AG09309 (cell line): ENCODE measurements at regions not wholly inside any gene's neighbourhood (a gene's known extent, or its start where the extent isn't known, plus 50 kb on each side); places are given as distances from the start of the nearest gene placed in this dataset.

Source experiments
- DNase-seq: peaks from one replicate; pipeline ENCODE4 v3.0.0-alpha.2; 2010; ENCODE audit warnings: low read depth
- H3K4me3 ChIP-seq: 2 replicates; pipeline ENCODE4 v1.5.1; 2011; ENCODE audit warnings: mild to moderate bottlenecking, low read depth, low read length, moderate library complexity; ENCODE audit not compliant: control insufficient read depth
- TF ChIP-seq, protein P1 (sequence below): IDR thresholded peaks from 2 replicates; pipeline ENCODE4 v1.5.1; 2011; ENCODE audit warnings: mild to moderate bottlenecking, low read depth, low read length, inconsistent platforms; ENCODE audit not compliant: insufficient read depth, control insufficient read depth; ENCODE audit errors: missing control alignments

DNA sequence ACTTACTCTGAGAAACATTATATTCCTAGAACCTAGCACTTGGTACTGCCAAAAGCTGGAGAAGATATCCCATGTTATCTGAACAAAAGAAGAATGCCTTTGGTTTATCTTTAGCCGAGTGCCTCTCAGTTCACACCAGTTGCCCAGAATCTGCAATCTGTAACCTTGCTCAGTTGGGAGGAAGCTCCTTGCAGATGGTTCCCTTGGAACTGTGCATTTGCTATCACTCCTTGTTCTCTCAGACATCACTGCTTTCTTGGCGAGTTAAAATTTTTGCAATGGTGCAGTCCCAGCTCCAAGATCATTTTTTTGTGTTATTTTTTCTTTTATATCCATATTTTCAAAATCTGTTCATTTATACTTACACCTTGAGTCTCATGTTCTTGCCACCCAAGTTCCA is 446.5 kb downstream of the KCNJ2 start:
- no peak for DNase-seq
- H3K4me3 ChIP-seq: no peak overlapping the region
- TF ChIP-seq, protein P1, sequence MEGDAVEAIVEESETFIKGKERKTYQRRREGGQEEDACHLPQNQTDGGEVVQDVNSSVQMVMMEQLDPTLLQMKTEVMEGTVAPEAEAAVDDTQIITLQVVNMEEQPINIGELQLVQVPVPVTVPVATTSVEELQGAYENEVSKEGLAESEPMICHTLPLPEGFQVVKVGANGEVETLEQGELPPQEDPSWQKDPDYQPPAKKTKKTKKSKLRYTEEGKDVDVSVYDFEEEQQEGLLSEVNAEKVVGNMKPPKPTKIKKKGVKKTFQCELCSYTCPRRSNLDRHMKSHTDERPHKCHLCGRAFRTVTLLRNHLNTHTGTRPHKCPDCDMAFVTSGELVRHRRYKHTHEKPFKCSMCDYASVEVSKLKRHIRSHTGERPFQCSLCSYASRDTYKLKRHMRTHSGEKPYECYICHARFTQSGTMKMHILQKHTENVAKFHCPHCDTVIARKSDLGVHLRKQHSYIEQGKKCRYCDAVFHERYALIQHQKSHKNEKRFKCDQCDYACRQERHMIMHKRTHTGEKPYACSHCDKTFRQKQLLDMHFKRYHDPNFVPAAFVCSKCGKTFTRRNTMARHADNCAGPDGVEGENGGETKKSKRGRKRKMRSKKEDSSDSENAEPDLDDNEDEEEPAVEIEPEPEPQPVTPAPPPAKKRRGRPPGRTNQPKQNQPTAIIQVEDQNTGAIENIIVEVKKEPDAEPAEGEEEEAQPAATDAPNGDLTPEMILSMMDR: no peak

DNA sequence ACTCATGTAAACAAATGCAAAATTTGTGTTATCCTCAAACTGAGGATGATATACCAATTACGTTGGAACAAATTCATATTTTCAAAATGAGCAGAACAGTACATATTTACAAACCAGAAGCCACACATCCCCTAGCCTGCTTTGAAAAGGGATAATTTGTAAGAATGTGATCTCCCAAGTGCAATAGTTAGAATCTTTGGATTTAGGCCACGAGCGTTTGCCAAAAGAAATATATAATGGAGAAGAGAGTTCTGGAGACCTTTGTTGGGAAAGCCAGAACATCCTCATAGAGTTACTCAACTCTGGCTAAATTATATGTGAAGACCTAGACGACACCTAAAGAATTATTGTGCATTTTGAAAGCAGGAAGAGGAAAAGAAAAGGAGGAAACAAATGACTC is 449.3 kb downstream of the KCNJ2 start:
- TF ChIP-seq, protein P1: no peak
- DNase-seq: no peak

DNA sequence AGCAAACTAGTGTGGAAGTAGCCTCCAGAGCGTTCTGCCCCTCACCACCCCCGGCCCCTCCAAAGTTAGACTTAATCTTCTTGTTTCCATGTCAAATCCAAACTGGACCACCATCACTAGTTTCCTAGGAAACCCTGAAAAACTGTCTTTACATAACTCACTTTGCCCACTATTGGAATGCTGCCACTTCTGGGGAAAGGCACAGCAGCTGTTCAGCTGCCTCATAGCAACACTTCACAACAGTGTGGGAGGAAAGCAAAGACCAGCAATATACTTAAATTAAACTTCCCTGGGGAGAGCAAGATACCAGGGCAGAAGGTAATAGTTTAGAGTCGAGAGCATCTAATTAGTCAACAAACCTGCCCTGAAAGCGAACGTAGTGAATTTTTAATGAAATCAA is 452.2 kb downstream of the KCNJ2 start:
- H3K4me3 ChIP-seq: no peak overlapping the region
- TF ChIP-seq, protein P1: no peak
- no peak for DNase-seq

More for the DNA sequence above, 449.3 kb downstream of the KCNJ2 start:
- H3K4me3 ChIP-seq: no peak overlapping the region

DNA sequence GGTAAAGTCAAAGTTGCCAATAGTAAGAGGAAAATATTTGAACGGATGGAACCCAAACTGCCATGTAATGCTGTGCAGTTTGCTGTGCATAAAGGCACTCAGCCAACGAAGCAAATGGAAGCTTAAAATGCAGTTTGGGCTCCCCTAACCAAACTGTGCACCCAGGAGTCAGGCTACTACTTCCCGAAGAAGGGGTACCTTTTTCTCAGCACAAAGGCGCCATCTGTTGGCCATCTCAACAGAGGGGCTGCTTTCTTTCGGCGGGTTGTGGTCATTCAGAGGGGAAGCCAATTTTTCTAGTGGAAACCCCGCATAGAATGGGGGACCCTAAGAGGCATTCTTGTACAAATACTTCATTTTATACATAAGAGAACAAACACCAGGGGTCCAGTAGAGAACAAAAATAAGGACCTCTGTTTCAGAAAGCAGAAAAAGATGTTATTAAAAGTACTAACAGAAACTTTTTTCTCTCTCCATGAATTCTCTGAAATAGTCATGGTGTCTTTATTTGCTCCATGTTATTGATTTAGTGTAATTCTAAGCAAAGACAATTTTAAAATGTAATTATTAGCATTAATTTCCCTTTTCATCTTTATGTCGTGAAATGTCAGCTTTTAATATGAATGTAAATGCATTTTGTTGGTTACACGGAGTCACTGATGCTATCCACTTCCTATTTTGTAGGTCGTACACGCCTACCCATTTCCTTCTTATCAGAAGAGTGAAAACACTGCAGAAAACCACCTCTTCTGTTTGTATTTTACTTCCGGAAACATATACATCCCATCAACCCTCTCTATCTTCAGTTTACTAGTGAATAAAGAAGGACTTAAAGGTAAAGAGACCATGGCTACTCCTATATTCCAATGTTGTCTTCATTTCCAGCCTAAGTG is 453.3 kb downstream of the KCNJ2 start:
- H3K4me3 ChIP-seq: no peak overlapping the region
- no peak for DNase-seq
- TF ChIP-seq, protein P1: peak; percentile 46

DNA sequence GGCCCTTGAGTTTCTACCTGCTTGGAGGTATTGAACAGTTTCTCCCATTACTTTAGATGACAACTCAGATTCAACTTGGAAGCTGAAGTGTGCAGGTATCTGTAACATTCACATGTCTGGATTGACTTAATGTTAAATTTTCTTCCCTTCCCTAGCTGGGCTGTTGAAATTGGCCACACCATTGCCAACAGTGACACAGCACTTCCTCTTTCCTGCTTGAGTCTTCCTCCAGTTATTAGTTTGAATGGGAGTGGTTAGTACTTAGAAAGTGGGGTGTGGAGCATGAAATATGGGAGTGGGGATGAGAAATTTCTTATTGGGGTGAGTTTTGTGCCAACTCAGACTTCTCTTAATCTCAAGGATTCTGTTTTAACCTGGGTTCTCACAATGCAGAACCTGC is 454.9 kb downstream of the KCNJ2 start:
- TF ChIP-seq, protein P1: no peak
- no peak for DNase-seq
- no peak overlapping the region for H3K4me3 ChIP-seq

GRCh38 chr17:70629902-70630301 is 460.6 kb downstream of the KCNJ2 start:
- DNase-seq: no peak
- H3K4me3 ChIP-seq: no peak overlapping the region
- TF ChIP-seq, protein P1: peak; percentile 12
